ENCODE measurements at regions not wholly inside any gene's neighbourhood (a gene's known extent, or its start where the extent isn't known, plus 50 kb on each side); places are given as distances from the start of the nearest gene placed in this dataset.

DNA sequence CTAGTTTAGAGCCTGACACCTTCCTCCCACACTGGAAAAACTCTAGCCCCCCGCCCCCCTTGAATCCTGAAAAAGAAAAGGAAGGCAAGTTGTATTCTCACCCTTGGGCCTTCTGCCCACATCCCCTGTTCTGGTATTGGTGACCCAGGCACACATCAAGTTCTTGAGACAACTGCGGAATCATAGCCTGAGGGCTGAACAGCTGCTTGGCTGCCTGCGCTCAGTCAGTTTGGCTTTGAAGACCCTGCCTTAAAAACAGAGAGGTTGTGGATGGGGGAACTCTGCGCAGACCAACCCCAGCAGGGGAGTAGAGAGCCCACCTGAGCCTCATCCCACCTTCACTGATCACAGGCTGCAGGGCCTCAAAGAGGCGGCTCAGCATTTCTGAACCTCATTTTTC, 229.2 kb downstream of the ANAPC1 start:
- DNase-seq (ENCODE audit: insufficient read length, low spot score) (no peak), FAIRE-seq (no peak)
- TF ChIP-seq SPI1 (IDR thresholded peaks at IDR 0.05; ENCODE audit: low read depth, low read length), result no peak

DNA sequence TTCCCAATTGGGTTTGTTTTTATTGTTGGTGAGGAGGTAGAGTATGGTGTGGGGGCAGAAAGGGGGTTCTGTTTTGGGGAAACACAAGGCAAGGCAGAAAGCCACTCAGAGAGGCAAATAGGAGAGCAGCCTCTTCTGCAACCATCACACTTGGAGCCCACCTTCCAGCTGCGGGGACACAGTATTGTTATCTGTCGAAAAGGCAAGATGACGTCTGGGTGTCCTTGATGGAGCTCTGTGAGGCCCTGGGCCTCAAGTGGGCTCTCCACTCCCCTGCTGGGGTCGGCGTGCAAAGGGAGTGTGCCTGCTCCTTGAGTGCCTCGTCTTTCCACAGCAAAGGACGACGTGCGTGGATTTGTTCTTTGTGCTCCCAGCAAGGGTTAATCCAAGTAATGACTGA, 227.6 kb downstream of the ANAPC1 start:
- TF ChIP-seq SPI1 (IDR thresholded peaks at IDR 0.05; ENCODE audit: low read depth, low read length) (no peak), POU2F2 (IDR thresholded peaks at IDR 0.05; ENCODE audit: low read depth, low read length) (no peak), TAF1 (IDR thresholded peaks at IDR 0.05; ENCODE audit: low read depth, low read length) (no peak), POLR2AphosphoS5 (IDR thresholded peaks at IDR 0.05; ENCODE audit: low read depth, low read length) (no peak), POLR2A (IDR thresholded peaks at IDR 0.05; ENCODE audit: low read depth, low read length) (no peak), PAX5 (IDR thresholded peaks at IDR 0.05; ENCODE audit: insufficient read depth, low read length, severe bottlenecking) (no peak)
- FAIRE-seq (no peak), DNase-seq (ENCODE audit: insufficient read length, low spot score) (no peak)

DNA sequence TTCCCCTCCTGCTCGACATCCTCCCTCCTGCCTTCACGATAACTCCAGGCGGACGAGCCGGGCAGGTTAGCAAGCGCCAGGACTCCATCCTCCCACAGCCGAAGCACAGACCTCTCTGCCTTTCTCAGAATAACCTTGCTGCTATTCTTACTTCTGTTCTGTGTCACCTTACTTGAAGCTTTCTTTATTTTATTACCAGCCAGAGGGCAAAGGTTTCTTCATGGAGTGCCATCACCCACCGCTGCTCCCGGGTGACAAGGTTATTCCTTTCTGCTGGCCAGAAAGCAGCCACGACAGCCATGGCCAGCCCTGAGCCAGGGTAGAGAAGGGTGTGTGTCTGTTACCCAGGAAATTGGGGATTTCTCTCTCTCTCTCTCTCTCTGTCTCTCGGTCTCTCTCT, 227.1 kb downstream of the ANAPC1 start:
- DNase-seq (ENCODE audit: insufficient read length, low spot score) (no peak), FAIRE-seq (no peak)
- TF ChIP-seq POLR2A (IDR thresholded peaks at IDR 0.05; ENCODE audit: low read depth, low read length), result no peak
- no peak for TF ChIP-seq TAF1 (IDR thresholded peaks at IDR 0.05; ENCODE audit: low read depth, low read length)
- no peak for TF ChIP-seq PAX5 (IDR thresholded peaks at IDR 0.05; ENCODE audit: insufficient read depth, low read length, severe bottlenecking)
- TF ChIP-seq SPI1 (IDR thresholded peaks at IDR 0.05; ENCODE audit: low read depth, low read length), result no peak
- no peak for TF ChIP-seq POLR2AphosphoS5 (IDR thresholded peaks at IDR 0.05; ENCODE audit: low read depth, low read length)
- TF ChIP-seq POU2F2 (IDR thresholded peaks at IDR 0.05; ENCODE audit: low read depth, low read length), result no peak

DNA sequence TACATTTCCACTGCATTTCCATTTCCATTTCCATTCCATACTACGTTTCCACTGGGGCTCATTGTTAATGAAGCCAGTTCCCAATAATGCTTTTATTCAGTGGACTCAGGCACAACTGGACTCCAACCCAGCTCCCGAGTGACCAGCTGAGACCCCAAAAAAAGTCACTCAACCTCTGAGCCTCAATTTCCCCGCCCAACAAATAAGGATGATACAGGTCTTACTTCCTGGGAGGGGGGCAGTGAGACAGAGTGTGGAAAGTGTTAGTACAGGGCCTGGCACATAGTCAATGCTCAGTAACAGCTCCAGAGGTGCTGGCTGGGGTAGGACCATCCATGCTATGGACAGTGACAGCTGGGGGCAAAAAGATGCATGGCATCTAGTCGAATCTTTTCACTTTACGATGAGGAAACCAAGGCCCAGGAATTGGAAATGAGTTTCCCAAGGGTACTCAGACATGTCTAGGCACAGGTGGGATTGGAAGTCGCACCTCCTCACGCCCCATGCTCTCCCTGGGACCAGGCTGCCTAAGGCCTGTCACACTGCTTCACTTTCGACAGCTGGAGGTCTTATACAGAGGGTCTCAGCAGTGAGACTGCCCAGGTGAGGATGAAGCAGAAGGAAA, 226.5 kb downstream of the ANAPC1 start:
- DNase-seq (ENCODE audit: insufficient read length, low spot score) (no peak), FAIRE-seq (no peak)
- no peak for TF ChIP-seq POLR2AphosphoS5 (IDR thresholded peaks at IDR 0.05; ENCODE audit: low read depth, low read length)
- no peak for TF ChIP-seq SPI1 (IDR thresholded peaks at IDR 0.05; ENCODE audit: low read depth, low read length)
- TF ChIP-seq POU2F2 (IDR thresholded peaks at IDR 0.05; ENCODE audit: low read depth, low read length), result no peak
- TF ChIP-seq POLR2A (IDR thresholded peaks at IDR 0.05; ENCODE audit: low read depth, low read length), result no peak
- TF ChIP-seq TAF1 (IDR thresholded peaks at IDR 0.05; ENCODE audit: low read depth, low read length), result no peak
- TF ChIP-seq PAX5 (IDR thresholded peaks at IDR 0.05; ENCODE audit: insufficient read depth, low read length, severe bottlenecking), result no peak

DNA sequence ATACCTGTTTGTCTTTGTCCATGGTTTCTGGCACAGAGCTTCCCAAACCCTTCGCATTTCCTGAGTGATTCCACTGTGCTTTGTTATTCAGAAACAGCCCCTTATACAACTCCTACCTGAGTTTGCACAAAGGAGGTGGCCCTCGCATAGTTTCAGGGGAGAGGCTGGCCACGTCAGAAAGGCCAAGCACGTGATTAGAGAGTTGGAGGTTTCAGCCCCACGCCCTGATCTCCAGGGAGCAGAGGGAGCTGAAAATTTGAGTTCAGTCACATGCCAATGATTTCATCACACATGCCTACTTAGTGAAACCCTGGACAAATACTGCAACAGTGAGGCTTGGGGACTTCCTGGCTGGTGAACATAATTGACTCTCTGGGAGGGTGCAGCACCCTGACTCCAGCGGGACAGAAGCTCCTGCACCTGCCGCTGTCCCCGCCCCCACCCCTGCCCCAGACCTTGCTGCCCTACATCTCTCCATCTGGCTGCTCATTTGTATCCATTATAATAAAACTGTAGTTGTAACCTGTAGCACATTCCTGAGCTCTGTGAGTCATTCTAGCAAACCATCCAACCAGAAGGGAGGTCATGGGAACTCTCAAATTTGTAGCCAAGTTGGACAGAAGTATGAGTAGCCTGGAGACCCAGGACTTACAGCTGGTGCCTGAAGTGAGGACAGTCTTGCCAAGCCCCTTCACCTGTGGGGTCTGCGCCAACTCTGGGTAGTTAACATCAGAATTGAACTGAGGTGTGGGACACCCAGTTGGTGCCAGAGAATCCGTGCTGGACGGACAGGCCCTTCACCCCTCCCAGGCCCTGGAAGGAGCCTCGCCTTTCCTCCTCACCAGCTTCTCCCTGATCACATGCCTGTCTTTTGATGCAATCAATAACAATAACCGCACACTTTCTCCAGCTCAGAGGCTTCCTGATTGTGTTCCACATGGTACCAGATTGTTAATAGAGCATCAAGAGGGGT, 224.3 kb downstream of the ANAPC1 start:
- TF ChIP-seq POLR2A (IDR thresholded peaks at IDR 0.05; ENCODE audit: low read depth, low read length), result no peak
- no peak for TF ChIP-seq PAX5 (IDR thresholded peaks at IDR 0.05; ENCODE audit: insufficient read depth, low read length, severe bottlenecking)
- no peak for TF ChIP-seq POU2F2 (IDR thresholded peaks at IDR 0.05; ENCODE audit: low read depth, low read length)
- no peak for TF ChIP-seq SPI1 (IDR thresholded peaks at IDR 0.05; ENCODE audit: low read depth, low read length)
- no peak for TF ChIP-seq TAF1 (IDR thresholded peaks at IDR 0.05; ENCODE audit: low read depth, low read length)
- TF ChIP-seq POLR2AphosphoS5 (IDR thresholded peaks at IDR 0.05; ENCODE audit: low read depth, low read length), result no peak
- FAIRE-seq (no peak), DNase-seq (ENCODE audit: insufficient read length, low spot score) (no peak)

DNA sequence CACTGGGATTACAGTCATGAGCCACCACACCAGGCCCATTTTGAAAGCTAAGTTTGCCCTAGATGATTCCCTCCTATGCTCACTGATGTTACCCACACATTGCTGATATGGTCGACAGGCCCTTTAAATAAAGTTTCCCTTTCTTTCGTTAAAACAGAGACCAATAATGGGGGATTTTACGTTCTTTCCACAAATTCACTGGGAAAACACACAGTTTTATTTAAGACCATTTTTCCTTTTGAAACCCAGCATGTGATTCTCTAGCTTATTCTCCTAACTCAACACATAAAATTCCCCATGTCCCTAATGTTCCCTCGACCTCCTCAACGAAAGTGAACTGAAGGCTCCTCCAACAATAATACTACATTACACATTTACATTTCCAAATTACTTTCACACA, 223.2 kb downstream of the ANAPC1 start:
- DNase-seq (ENCODE audit: insufficient read length, low spot score) (no peak), FAIRE-seq (no peak)
- TF ChIP-seq POU2F2 (IDR thresholded peaks at IDR 0.05; ENCODE audit: low read depth, low read length) (no peak), TAF1 (IDR thresholded peaks at IDR 0.05; ENCODE audit: low read depth, low read length) (no peak), PAX5 (IDR thresholded peaks at IDR 0.05; ENCODE audit: insufficient read depth, low read length, severe bottlenecking) (no peak), SPI1 (IDR thresholded peaks at IDR 0.05; ENCODE audit: low read depth, low read length) (no peak), POLR2A (IDR thresholded peaks at IDR 0.05; ENCODE audit: low read depth, low read length) (no peak), POLR2AphosphoS5 (IDR thresholded peaks at IDR 0.05; ENCODE audit: low read depth, low read length) (no peak)

DNA sequence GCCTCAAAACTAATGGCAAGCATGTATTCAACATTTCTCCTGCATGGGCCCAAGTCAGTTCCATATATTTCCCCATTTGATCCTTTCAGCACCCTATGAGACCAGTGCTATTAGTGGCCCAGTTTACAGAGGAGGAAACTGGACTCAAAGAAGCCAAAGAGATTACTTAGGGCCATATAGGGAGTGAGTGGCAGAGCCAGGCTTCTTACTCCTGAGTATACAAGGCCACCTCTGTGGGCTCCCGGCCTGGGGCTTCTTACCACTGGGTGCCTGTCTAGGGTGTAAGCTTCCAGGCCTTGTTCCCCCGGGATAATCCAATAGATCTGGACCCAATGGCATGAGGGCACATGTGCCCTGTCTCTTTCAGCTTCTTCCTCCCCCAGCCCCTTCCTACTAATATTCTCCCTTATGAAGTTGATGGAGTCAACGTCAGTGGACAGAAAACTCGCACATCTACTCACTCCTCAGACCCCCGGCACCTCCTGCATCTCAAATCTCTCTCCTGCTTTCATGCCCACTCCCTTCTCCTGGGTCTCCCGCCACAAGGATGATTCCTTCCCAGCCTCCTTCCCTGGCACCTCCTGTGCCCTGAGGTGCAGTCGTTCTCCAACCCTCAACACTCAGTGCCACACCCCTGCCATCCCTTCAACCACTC, 222.6 kb downstream of the ANAPC1 start:
- TF ChIP-seq SPI1 (IDR thresholded peaks at IDR 0.05; ENCODE audit: low read depth, low read length) (no peak), POLR2A (IDR thresholded peaks at IDR 0.05; ENCODE audit: low read depth, low read length) (no peak), PAX5 (IDR thresholded peaks at IDR 0.05; ENCODE audit: insufficient read depth, low read length, severe bottlenecking) (no peak), TAF1 (IDR thresholded peaks at IDR 0.05; ENCODE audit: low read depth, low read length) (no peak), POU2F2 (IDR thresholded peaks at IDR 0.05; ENCODE audit: low read depth, low read length) (no peak)
- FAIRE-seq (no peak), DNase-seq (ENCODE audit: insufficient read length, low spot score) (no peak)

DNA sequence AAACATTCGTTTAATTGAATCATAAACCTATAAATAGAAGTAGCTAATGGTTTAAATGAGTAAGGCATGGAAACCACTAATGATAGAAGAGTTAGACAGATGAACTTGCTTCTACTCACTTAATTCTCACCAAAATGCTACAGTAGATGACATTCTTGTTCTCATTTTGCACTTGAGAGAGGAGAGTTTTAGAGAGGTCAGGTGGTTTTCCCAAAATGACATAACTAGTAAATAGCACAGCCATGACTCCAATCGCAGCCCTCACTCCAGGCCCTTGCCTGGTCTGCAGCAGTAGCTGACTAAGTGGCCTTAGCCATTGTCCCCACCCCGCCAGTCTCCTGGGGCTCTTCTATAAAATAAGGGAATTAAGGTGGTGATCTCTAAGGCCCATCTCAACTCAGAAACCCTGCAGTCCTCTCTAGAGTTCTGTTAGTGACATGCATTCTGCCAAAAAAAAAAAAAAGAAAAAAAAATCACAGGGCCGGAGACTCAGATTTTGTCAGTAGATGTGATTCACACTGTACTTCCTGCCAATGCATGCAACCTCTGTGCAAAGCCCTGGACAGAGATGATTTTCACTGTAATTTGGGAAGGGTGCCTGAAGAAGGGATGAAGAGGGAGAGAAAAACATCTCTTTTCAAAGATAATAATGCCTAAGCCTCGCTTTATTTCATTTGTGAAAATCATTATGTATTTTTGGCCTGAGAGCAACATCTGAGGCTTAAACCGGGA, 221.8 kb downstream of the ANAPC1 start:
- DNase-seq (ENCODE audit: insufficient read length, low spot score), result no peak
- no peak for FAIRE-seq
- TF ChIP-seq PAX5 (IDR thresholded peaks at IDR 0.05; ENCODE audit: insufficient read depth, low read length, severe bottlenecking), result no peak
- no peak for TF ChIP-seq POU2F2 (IDR thresholded peaks at IDR 0.05; ENCODE audit: low read depth, low read length)
- no peak for TF ChIP-seq POLR2AphosphoS5 (IDR thresholded peaks at IDR 0.05; ENCODE audit: low read depth, low read length)
- no peak for TF ChIP-seq POLR2A (IDR thresholded peaks at IDR 0.05; ENCODE audit: low read depth, low read length)
- TF ChIP-seq SPI1 (IDR thresholded peaks at IDR 0.05; ENCODE audit: low read depth, low read length), result no peak
- no peak for TF ChIP-seq TAF1 (IDR thresholded peaks at IDR 0.05; ENCODE audit: low read depth, low read length)

All from GM12891 (cell line).